Kidney (tissue), 13 donors: ENCODE measurements at regions not wholly inside any gene's neighbourhood (a gene's known extent, or its start where the extent isn't known, plus 50 kb on each side); places are given as distances from the start of the nearest gene placed in this dataset.

Experiments
- DNase-seq, 5 donors: peaks; one replicate each; pipeline ENCODE4 v3.0.0-alpha.2; 2013 to 2020
- FAIRE-seq: peaks from 2 replicates; lab custom pipeline; 2012; peaks lifted over from hg19 to GRCh38; lab: Jason Lieb, UNC
- H3K27ac ChIP-seq, 2 donors: one replicate each; pipeline ENCODE4 v1.7.0; 2013; ENCODE audit warnings: low read depth in 2 of 2, low read length in 2 of 2, inconsistent platforms in 1 of 2
- H3K27me3 ChIP-seq: one replicate; pipeline ENCODE4 v1.7.1; 2013; ENCODE audit warnings: low read length, inconsistent platforms; ENCODE audit not compliant: control insufficient read depth, insufficient read depth
- H3K36me3 ChIP-seq, 3 donors: one replicate each; pipeline versions ENCODE4 v1.7.0 to v1.7.1; 2013; ENCODE audit warnings: low read length in 3 of 3, control low read depth in 1 of 3, inconsistent platforms in 1 of 3; ENCODE audit not compliant: insufficient read depth in 3 of 3, control insufficient read depth in 2 of 3
- H3K4me1 ChIP-seq, 3 donors: one replicate each; pipeline versions ENCODE4 v1.7.0 to v1.7.1; 2013; ENCODE audit warnings: low read length in 3 of 3, inconsistent platforms in 1 of 3, low read depth in 1 of 3; ENCODE audit not compliant: control insufficient read depth in 2 of 3, insufficient read depth in 2 of 3
- H3K4me3 ChIP-seq, 3 donors: one replicate each; pipeline versions ENCODE4 v1.7.0 to v1.8.1; 2013; ENCODE audit warnings: low read length in 3 of 3, control low read depth in 1 of 3, inconsistent platforms in 1 of 3
- H3K9ac ChIP-seq, 3 donors: one replicate each; pipeline versions ENCODE4 v1.7.0 to v1.7.1; 2013; ENCODE audit warnings: low read length in 3 of 3, control low read depth in 1 of 3, inconsistent platforms in 1 of 3
- H3K9me3 ChIP-seq, 3 donors: one replicate each; pipeline versions ENCODE4 v1.7.0 to v1.7.1; 2013; ENCODE audit warnings: low read length in 3 of 3, control low read depth in 1 of 3, inconsistent platforms in 1 of 3; ENCODE audit not compliant: control insufficient read depth in 2 of 3, insufficient read depth in 1 of 3
- intact Hi-C: fragments of 100-400 bp; cut with DNase I; formaldehyde crosslinking; loops from one replicate; pipeline ENCODE4 v1.11.1; 2022
- TF ChIP-seq, protein P1 (sequence below): IDR thresholded peaks from 3 replicates; pipeline ENCODE4 v1.5.1; 2012; ENCODE audit warnings: mild to moderate bottlenecking, moderate library complexity, borderline replicate concordance; ENCODE audit not compliant: insufficient read depth; ENCODE audit errors: extremely low read depth
- donor health status: control.
- donor health status: control.
- donor health status: control.
- donor health status: control.
- donor health status: control.
- donor health status: DM: yes; HTN: yes; CAD: no.
- donor health status: Normal renal cell carcinoma (clear cell type).

DNA sequence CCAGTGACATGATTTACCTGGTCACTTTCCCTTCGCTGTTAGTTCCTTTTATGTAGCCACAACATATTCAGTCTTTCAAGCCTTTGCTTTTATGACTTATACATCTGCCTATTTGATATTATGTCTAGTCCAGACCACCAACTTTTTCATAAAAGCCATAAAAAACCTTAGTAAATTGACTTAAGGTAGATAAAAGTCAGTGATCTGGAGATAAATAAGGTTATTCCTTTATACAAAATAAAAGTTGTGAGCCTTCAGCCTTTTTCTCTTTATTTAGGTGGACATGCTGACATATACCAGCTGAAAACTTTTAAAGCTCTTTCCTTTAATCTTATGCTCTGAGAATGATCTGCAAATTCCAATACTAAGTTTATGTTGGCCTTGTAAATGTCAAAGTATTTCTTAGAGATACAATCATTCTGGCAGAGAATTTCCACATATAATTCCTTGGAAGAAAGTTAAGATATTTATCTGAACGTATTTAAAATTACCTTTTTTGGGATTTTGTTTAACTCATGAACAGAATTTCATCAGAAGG is 690.4 kb upstream of the CHORDC1 start:
- Histone ChIP-seq H3K9me3 (no peaks in the 10 kb centered on the region), H3K4me1 (no peaks in the 10 kb centered on the region), H3K36me3 (no peaks in the 10 kb centered on the region), H3K9ac (no peak overlapping the region), H3K27ac (no peak overlapping the region), H3K4me3 (no peak overlapping the region), H3K27me3 (no peaks in the 10 kb centered on the region)
- TF ChIP-seq, protein P1, sequence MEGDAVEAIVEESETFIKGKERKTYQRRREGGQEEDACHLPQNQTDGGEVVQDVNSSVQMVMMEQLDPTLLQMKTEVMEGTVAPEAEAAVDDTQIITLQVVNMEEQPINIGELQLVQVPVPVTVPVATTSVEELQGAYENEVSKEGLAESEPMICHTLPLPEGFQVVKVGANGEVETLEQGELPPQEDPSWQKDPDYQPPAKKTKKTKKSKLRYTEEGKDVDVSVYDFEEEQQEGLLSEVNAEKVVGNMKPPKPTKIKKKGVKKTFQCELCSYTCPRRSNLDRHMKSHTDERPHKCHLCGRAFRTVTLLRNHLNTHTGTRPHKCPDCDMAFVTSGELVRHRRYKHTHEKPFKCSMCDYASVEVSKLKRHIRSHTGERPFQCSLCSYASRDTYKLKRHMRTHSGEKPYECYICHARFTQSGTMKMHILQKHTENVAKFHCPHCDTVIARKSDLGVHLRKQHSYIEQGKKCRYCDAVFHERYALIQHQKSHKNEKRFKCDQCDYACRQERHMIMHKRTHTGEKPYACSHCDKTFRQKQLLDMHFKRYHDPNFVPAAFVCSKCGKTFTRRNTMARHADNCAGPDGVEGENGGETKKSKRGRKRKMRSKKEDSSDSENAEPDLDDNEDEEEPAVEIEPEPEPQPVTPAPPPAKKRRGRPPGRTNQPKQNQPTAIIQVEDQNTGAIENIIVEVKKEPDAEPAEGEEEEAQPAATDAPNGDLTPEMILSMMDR: no peak
- FAIRE-seq (no peak), DNase-seq (peak in 1 of 5 donors; percentile 7)
- intact Hi-C loops: no loop called here

DNA sequence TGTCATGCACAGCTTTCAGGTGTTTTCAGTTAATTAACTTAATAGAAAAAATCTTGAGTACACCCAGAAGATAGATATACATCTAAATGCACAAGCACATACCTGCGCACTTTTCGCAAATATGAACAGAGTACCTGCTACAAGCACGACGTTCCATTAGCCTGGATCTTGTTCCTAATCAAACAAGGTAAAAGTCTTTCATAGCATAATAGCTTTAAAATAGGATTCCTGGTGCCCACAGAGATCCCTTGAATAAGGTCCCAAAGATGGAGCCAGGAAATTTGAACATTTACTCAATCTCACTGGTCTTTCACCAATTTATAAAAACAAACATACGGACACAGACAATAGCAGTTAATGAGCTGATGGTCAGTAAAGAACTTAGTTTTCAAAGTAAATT is 689.8 kb upstream of the CHORDC1 start:
- H3K9me3 ChIP-seq: no peaks in the 10 kb centered on the region
- no peak for FAIRE-seq
- TF ChIP-seq, protein P1: no peak
- no peaks in the 10 kb centered on the region for H3K36me3 ChIP-seq
- H3K27me3 ChIP-seq: no peaks in the 10 kb centered on the region
- H3K4me1 ChIP-seq: no peaks in the 10 kb centered on the region
- H3K27ac ChIP-seq: no peak overlapping the region
- H3K4me3 ChIP-seq: no peak overlapping the region
- H3K9ac ChIP-seq: no peak overlapping the region
- intact Hi-C loops: no loop called here
- DNase-seq: no peak

DNA sequence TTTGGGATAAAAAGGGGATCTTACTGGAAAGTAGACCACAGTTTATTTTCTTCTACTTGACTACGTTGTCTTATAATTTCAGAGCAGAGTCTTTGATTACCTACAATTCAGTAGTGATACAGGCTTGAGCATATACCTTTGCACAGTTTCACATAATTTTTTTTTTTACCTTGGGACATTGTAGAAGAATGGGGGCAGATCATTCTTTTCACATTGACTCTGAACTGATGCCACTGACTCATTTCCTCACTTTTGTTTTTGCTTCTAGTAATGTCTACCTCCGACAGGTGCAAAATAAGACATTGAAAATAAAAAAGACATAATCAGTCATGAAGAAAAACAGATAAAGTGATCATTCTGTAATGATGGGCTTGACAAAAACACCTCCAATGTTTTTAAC is 688.3 kb upstream of the CHORDC1 start:
- Histone ChIP-seq H3K4me1 (no peaks in the 10 kb centered on the region), H3K4me3 (no peak overlapping the region), H3K9ac (no peak overlapping the region), H3K36me3 (no peaks in the 10 kb centered on the region), H3K27ac (no peak overlapping the region), H3K9me3 (no peaks in the 10 kb centered on the region), H3K27me3 (no peaks in the 10 kb centered on the region)
- no peak for DNase-seq
- intact Hi-C loops: no loop called here
- FAIRE-seq: no peak
- TF ChIP-seq, protein P1: no peak

DNA sequence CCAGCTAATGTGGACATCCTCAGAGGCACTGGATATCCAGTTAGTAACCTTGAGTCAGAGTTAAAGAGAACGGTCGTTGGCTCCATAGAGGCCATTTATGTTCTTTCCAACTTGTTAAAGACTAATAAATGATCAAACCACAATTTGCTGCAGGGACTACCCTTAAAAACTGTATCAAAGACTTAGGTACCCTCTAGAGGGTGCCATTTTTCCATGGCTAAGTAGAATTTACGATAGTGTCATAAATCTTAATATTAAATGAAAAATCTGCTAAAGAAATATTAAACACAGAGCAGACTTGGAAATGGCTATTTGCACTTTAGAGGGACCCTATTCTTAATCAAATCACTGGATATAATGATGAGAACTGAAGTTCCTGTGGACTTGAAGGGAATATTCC is 685.2 kb upstream of the CHORDC1 start:
- Histone ChIP-seq H3K9me3 (no peaks in the 10 kb centered on the region), H3K27ac (no peak overlapping the region), H3K27me3 (no peaks in the 10 kb centered on the region), H3K4me1 (no peaks in the 10 kb centered on the region), H3K9ac (no peak overlapping the region), H3K4me3 (no peak overlapping the region), H3K36me3 (no peaks in the 10 kb centered on the region)
- DNase-seq (no peak), FAIRE-seq (no peak)
- TF ChIP-seq, protein P1: no peak
- intact Hi-C loops: no loop called here
